Mucosa of stomach (tissue), 1 donor: ENCODE measurements at regions not wholly inside any gene's neighbourhood (a gene's known extent, or its start where the extent isn't known, plus 50 kb on each side); places are given as distances from the start of the nearest gene placed in this dataset.
"Not testable (repeated sequence)": the region's sequence is repeated elsewhere in the genome, so short reads cannot be mapped to it uniquely, and the experiment has no call there.

Experiments
- H3K27me3 ChIP-seq: one replicate; pipeline ENCODE4 v1.7.0; 2013; ENCODE audit warnings: mild to moderate bottlenecking, low read length; ENCODE audit not compliant: control insufficient read depth, insufficient read depth
- H3K36me3 ChIP-seq: one replicate; pipeline ENCODE4 v1.7.0; 2013; ENCODE audit warnings: low read length; ENCODE audit not compliant: control insufficient read depth, insufficient read depth
- H3K4me1 ChIP-seq: one replicate; pipeline ENCODE4 v1.7.0; 2013; ENCODE audit warnings: mild to moderate bottlenecking, low read length; ENCODE audit not compliant: control insufficient read depth, insufficient read depth
- H3K4me3 ChIP-seq: one replicate; pipeline ENCODE4 v1.7.0; 2013; ENCODE audit warnings: low read length
- H3K9ac ChIP-seq: one replicate; pipeline ENCODE4 v1.7.0; 2013; ENCODE audit warnings: mild to moderate bottlenecking, low read length, moderate library complexity
- H3K9me3 ChIP-seq: one replicate; pipeline ENCODE4 v1.7.0; 2013; ENCODE audit warnings: mild to moderate bottlenecking, low read length, moderate library complexity; ENCODE audit not compliant: control insufficient read depth
- donor health status: Pancreatic carcinoma.

- H3K4me3 ChIP-seq, H3K4me1 ChIP-seq, H3K36me3 ChIP-seq, H3K27me3 ChIP-seq, H3K9ac ChIP-seq, H3K9me3 ChIP-seq: not testable (repeated sequence)
Observed at GRCh38 chr4:12365869-12366268, 937.2 kb upstream of the HS3ST1 start.

- Histone ChIP-seq H3K4me3 (no peak overlapping the region), H3K9ac (no peak overlapping the region), H3K4me1 (no peaks in the 10 kb centered on the region), H3K27me3 (no peaks in the 10 kb centered on the region), H3K36me3 (no peaks in the 10 kb centered on the region), H3K9me3 (no peaks in the 10 kb centered on the region)
Observed at GRCh38 chr4:12360391-12360790, 931.7 kb upstream of the HS3ST1 start.

GRCh38 chr4:12359420-12359819 is 930.7 kb upstream of the HS3ST1 start:
- Histone ChIP-seq H3K9ac (no peak overlapping the region), H3K27me3 (no peaks in the 10 kb centered on the region), H3K36me3 (no peaks in the 10 kb centered on the region), H3K4me1 (no peaks in the 10 kb centered on the region), H3K9me3 (no peaks in the 10 kb centered on the region), H3K4me3 (no peak overlapping the region)

- H3K27me3 ChIP-seq = not testable (repeated sequence)
Observed at GRCh38 chr4:12333083-12333482, 904.4 kb upstream of the HS3ST1 start.

GRCh38 chr4:12324965-12325364 is 896.3 kb upstream of the HS3ST1 start:
- Histone ChIP-seq H3K36me3 (no peaks in the 10 kb centered on the region), H3K27me3 (no peaks in the 10 kb centered on the region), H3K9ac (no peak overlapping the region), H3K4me1 (no peaks in the 10 kb centered on the region), H3K4me3 (no peak overlapping the region), H3K9me3 (no peaks in the 10 kb centered on the region)

More at GRCh38 chr4:12333083-12333482, 904.4 kb upstream of the HS3ST1 start:
- H3K36me3 ChIP-seq, H3K4me3 ChIP-seq, H3K4me1 ChIP-seq, H3K9ac ChIP-seq, H3K9me3 ChIP-seq: not testable (repeated sequence)

GRCh38 chr4:12319765-12320164 is 891.1 kb upstream of the HS3ST1 start:
- no peaks in the 10 kb centered on the region for H3K36me3 ChIP-seq
- H3K4me1 ChIP-seq = no peaks in the 10 kb centered on the region
- H3K27me3 ChIP-seq = no peaks in the 10 kb centered on the region
- no peak overlapping the region for H3K4me3 ChIP-seq
- no peak overlapping the region for H3K9ac ChIP-seq
- H3K9me3 ChIP-seq = no peaks in the 10 kb centered on the region

- Histone ChIP-seq H3K4me3 (no peak overlapping the region), H3K4me1 (no peaks in the 10 kb centered on the region), H3K9me3 (no peaks in the 10 kb centered on the region), H3K9ac (no peak overlapping the region), H3K36me3 (no peaks in the 10 kb centered on the region), H3K27me3 (no peaks in the 10 kb centered on the region)
Observed at GRCh38 chr4:12304905-12305304, 876.2 kb upstream of the HS3ST1 start.

- Histone ChIP-seq H3K27me3 (no peaks in the 10 kb centered on the region), H3K36me3 (no peaks in the 10 kb centered on the region), H3K4me3 (no peak overlapping the region), H3K9ac (no peak overlapping the region), H3K4me1 (no peaks in the 10 kb centered on the region), H3K9me3 (no peaks in the 10 kb centered on the region)
Observed at GRCh38 chr4:12296366-12296765, 867.7 kb upstream of the HS3ST1 start.

- H3K4me3 ChIP-seq = no peak overlapping the region
- no peaks in the 10 kb centered on the region for H3K36me3 ChIP-seq
- H3K9me3 ChIP-seq = no peaks in the 10 kb centered on the region
- no peaks in the 10 kb centered on the region for H3K4me1 ChIP-seq
- no peak overlapping the region for H3K9ac ChIP-seq
- H3K27me3 ChIP-seq = no peaks in the 10 kb centered on the region
Observed at GRCh38 chr4:12293906-12294525, 865.3 kb upstream of the HS3ST1 start.

- Histone ChIP-seq H3K27me3 (no peaks in the 10 kb centered on the region), H3K4me3 (no peak overlapping the region), H3K36me3 (no peaks in the 10 kb centered on the region), H3K4me1 (no peaks in the 10 kb centered on the region), H3K9ac (no peak overlapping the region), H3K9me3 (no peaks in the 10 kb centered on the region)
Observed at GRCh38 chr4:12286351-12286750, 857.7 kb upstream of the HS3ST1 start.

GRCh38 chr4:12270546-12270945 is 841.9 kb upstream of the HS3ST1 start:
- no peaks in the 10 kb centered on the region for H3K36me3 ChIP-seq
- no peaks in the 10 kb centered on the region for H3K9me3 ChIP-seq
- H3K27me3 ChIP-seq = no peaks in the 10 kb centered on the region

GRCh38 chr4:12265554-12265953 is 836.9 kb upstream of the HS3ST1 start:
- Histone ChIP-seq H3K36me3 (no peaks in the 10 kb centered on the region), H3K27me3 (no peaks in the 10 kb centered on the region), H3K9me3 (no peaks in the 10 kb centered on the region), H3K4me1 (no peaks in the 10 kb centered on the region), H3K4me3 (no peak overlapping the region), H3K9ac (no peak overlapping the region)

More at GRCh38 chr4:12270546-12270945, 841.9 kb upstream of the HS3ST1 start:
- Histone ChIP-seq H3K4me3 (no peak overlapping the region), H3K4me1 (no peaks in the 10 kb centered on the region), H3K9ac (no peak overlapping the region)

GRCh38 chr4:12260453-12260852 is 831.8 kb upstream of the HS3ST1 start:
- H3K9ac ChIP-seq = no peak overlapping the region
- H3K4me1 ChIP-seq = no peaks in the 10 kb centered on the region
- no peak overlapping the region for H3K4me3 ChIP-seq
- H3K36me3 ChIP-seq = no peaks in the 10 kb centered on the region
- no peaks in the 10 kb centered on the region for H3K9me3 ChIP-seq
- no peaks in the 10 kb centered on the region for H3K27me3 ChIP-seq
